Ovary (tissue), 3 donors: ENCODE measurements at regions not wholly inside any gene's neighbourhood (a gene's known extent, or its start where the extent isn't known, plus 50 kb on each side); places are given as distances from the start of the nearest gene placed in this dataset.

Experiments used
- CTCF ChIP-seq, 3 donors: fragments of 450-650 bp in 2 of 3; fragments of 200-600 bp in 1 of 3; IDR thresholded peaks; one replicate each; pipeline versions ENCODE4 v1.5.1 to v1.8.0; 2016 to 2022; ENCODE audit warnings: antibody characterized with exemption in 3 of 3, mild to moderate bottlenecking in 1 of 3
- EP300 ChIP-seq: sonication (generic); formaldehyde crosslinking; IDR thresholded peaks from one replicate; pipeline ENCODE4 v1.6.1; 2017; ENCODE audit warnings: antibody characterized with exemption
- POLR2A ChIP-seq: fragments of 450-650 bp; IDR thresholded peaks from one replicate; pipeline ENCODE4 v1.6.1; 2017; ENCODE audit warnings: antibody characterized with exemption, mild to moderate bottlenecking, moderate library complexity
- donor health status: DM: no; HTN: no; CAD: no.

- no peak for TF ChIP-seq EP300
- TF ChIP-seq POLR2A, result no peak
- no peak for TF ChIP-seq CTCF (IDR thresholded peaks at IDR 0.05)
Observed at GRCh38 chr4:170872794-170873193, 783.0 kb upstream of the AADAT start.
